WTC11 (cell line): ENCODE measurements at regions not wholly inside any gene's neighbourhood (a gene's known extent, or its start where the extent isn't known, plus 50 kb on each side); places are given as distances from the start of the nearest gene placed in this dataset.

Experiments used
- ATAC-seq: fragments of 200-7000 bp; cut with Tn5 transposase; 2 replicates; pipeline ENCODE4 v1.10.0; 2021; ENCODE audit warnings: mild to moderate bottlenecking, moderate library complexity
- CTCF ChIA-PET: fragments of 300-600 bp; sonication (Branson Sonifier 250); formaldehyde crosslinking; loops from one replicate; lab custom pipeline; 2021; ENCODE audit warnings: antibody characterized with exemption; lab: Charles Lee
- POLR2A ChIA-PET: fragments of 350-600 bp; sonication (Branson Sonifier 250); formaldehyde crosslinking; loops from one replicate; lab custom pipeline; 2021; ENCODE audit warnings: antibody characterized with exemption; lab: Charles Lee
- DNase-seq: peaks from one replicate; pipeline ENCODE4 v3.0.0; 2021; ENCODE audit warnings: low spot score
- H3K27ac Mint-ChIP-seq: 2 replicates; pipeline ENCODE4 v1.8.0; 2021; ENCODE audit warnings: mixed read lengths
- H3K27me3 Mint-ChIP-seq: 2 replicates; pipeline ENCODE4 v1.8.0; 2021; ENCODE audit warnings: low read depth, mild to moderate bottlenecking, moderate library complexity, mixed read lengths
- H3K36me3 Mint-ChIP-seq: 2 replicates; pipeline ENCODE4 v1.8.0; 2021; ENCODE audit warnings: mixed read lengths
- H3K4me1 Mint-ChIP-seq: 2 replicates; pipeline ENCODE4 v1.8.0; 2022; ENCODE audit warnings: mixed read lengths
- H3K4me3 Mint-ChIP-seq: 2 replicates; pipeline ENCODE4 v1.8.0; 2021; ENCODE audit warnings: mild to moderate bottlenecking, moderate library complexity, mixed read lengths
- H3K9me3 Mint-ChIP-seq: 2 replicates; pipeline ENCODE4 v1.8.0; 2021; ENCODE audit warnings: mixed read lengths
- ATF3 ChIP-seq: sonication (generic); formaldehyde crosslinking; conservative IDR thresholded peaks from 2 replicates; pipeline ENCODE4 v1.8.1; 2022; ENCODE audit warnings: mild to moderate bottlenecking, missing genetic modification reagents
- CDX4 ChIP-seq: fragments of 250-450 bp; sonication (Bioruptor Pico); IDR thresholded peaks from 2 replicates; pipeline ENCODE4 v1.9.0; 2021; ENCODE audit warnings: moderate library complexity, mild to moderate bottlenecking, inconsistent platforms, borderline replicate concordance
- FOXP1 ChIP-seq: sonication (generic); formaldehyde crosslinking; IDR thresholded peaks from 2 replicates; pipeline ENCODE4 v1.8.0; 2022; ENCODE audit warnings: missing genetic modification reagents, mild to moderate bottlenecking, moderate library complexity, borderline replicate concordance
- NFE2L1 ChIP-seq: sonication (generic); formaldehyde crosslinking; IDR thresholded peaks from 2 replicates; pipeline ENCODE4 v1.8.1; 2023; ENCODE audit warnings: missing genetic modification reagents
- NR2C2 ChIP-seq: sonication (generic); formaldehyde crosslinking; IDR thresholded peaks from 2 replicates; pipeline ENCODE4 v1.8.0; 2022; ENCODE audit warnings: mild to moderate bottlenecking, missing genetic modification reagents
- TEAD4 ChIP-seq: sonication (generic); formaldehyde crosslinking; IDR thresholded peaks from 2 replicates; pipeline ENCODE4 v1.8.0; 2022; ENCODE audit warnings: mild to moderate bottlenecking, missing genetic modification reagents
- ZBTB21 ChIP-seq: sonication (generic); formaldehyde crosslinking; IDR thresholded peaks from 2 replicates; pipeline ENCODE4 v1.8.1; 2023; ENCODE audit warnings: mild to moderate bottlenecking, missing genetic modification reagents, borderline replicate concordance
- ZNF281 ChIP-seq: sonication (generic); formaldehyde crosslinking; IDR thresholded peaks from 2 replicates; pipeline ENCODE4 v1.8.0; 2023; ENCODE audit warnings: mild to moderate bottlenecking, missing genetic modification reagents
- ZNF317 ChIP-seq: sonication (generic); formaldehyde crosslinking; IDR thresholded peaks from 2 replicates; pipeline ENCODE4 v1.8.1; 2023; ENCODE audit warnings: low read depth, mild to moderate bottlenecking, moderate library complexity, missing genetic modification reagents, borderline replicate concordance
- ZNF416 ChIP-seq: fragments of 250-450 bp; sonication (Bioruptor Pico); IDR thresholded peaks from 2 replicates; pipeline ENCODE4 v1.9.0; 2021; ENCODE audit warnings: mild to moderate bottlenecking, inconsistent platforms
- ZNF532 ChIP-seq: fragments of 250-450 bp; sonication (Bioruptor Pico); IDR thresholded peaks from 2 replicates; pipeline ENCODE4 v1.9.0; 2021; ENCODE audit warnings: mild to moderate bottlenecking, borderline replicate concordance
- ZNF671 ChIP-seq: fragments of 250-450 bp; sonication (Bioruptor Pico); IDR thresholded peaks from 2 replicates; pipeline ENCODE4 v1.8.0; 2021; ENCODE audit warnings: mild to moderate bottlenecking
- TF ChIP-seq, protein P1 (sequence below): sonication (generic); formaldehyde crosslinking; IDR thresholded peaks from 2 replicates; pipeline ENCODE4 v1.8.0; 2023; ENCODE audit warnings: missing genetic modification reagents, mild to moderate bottlenecking, borderline replicate concordance
- TF ChIP-seq, protein P2 (sequence below): sonication (generic); formaldehyde crosslinking; IDR thresholded peaks from 2 replicates; pipeline ENCODE4 v1.8.1; 2022; ENCODE audit warnings: low read depth, mild to moderate bottlenecking, moderate library complexity, missing genetic modification reagents, borderline replicate concordance
- TF ChIP-seq, protein P3 (sequence below): sonication (generic); formaldehyde crosslinking; IDR thresholded peaks from 2 replicates; pipeline ENCODE4 v1.8.1; 2022; ENCODE audit warnings: mild to moderate bottlenecking, missing genetic modification reagents, moderate library complexity, borderline replicate concordance

DNA sequence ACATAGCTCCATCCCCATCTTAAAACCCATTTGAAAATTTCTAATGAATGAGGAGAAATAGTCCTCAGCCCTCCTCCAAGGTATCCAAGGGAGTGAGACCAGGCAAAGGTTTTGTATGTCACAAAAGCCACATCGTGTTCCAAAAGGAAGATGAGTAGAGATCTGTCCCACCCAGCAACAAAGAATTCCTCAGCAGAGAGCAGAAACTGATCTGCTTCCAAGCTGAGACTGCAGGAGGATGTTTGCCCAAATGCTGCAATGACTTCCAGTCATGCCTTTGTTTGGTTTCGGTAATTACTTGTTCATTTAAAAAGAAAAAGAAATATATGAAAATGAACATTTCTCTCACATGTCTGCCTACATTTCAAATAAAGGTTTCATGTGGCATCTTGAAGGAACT lies 186.9 kb downstream of the SETD4 start:
- Mint-ChIP-seq H3K27ac (no peak overlapping the region), H3K4me3 (no peak overlapping the region), H3K4me1 (no peaks in the 10 kb centered on the region), H3K27me3 (no peaks in the 10 kb centered on the region; the same call in 1 of the 2 replicates), H3K36me3 (no peaks in the 10 kb centered on the region), H3K9me3 (peaks cover 15% of the 10 kb centered on the region)
- CTCF ChIA-PET, result interaction anchor here (1.1 kb wide), 2 partner anchors 33 to 60 kb away, joined by 3 read pairs; no protein-coding TSS in a partner anchor
- POLR2A ChIA-PET, result no interaction called here
- ATAC-seq (no peak), DNase-seq (no peak)
- TF ChIP-seq, protein P1, sequence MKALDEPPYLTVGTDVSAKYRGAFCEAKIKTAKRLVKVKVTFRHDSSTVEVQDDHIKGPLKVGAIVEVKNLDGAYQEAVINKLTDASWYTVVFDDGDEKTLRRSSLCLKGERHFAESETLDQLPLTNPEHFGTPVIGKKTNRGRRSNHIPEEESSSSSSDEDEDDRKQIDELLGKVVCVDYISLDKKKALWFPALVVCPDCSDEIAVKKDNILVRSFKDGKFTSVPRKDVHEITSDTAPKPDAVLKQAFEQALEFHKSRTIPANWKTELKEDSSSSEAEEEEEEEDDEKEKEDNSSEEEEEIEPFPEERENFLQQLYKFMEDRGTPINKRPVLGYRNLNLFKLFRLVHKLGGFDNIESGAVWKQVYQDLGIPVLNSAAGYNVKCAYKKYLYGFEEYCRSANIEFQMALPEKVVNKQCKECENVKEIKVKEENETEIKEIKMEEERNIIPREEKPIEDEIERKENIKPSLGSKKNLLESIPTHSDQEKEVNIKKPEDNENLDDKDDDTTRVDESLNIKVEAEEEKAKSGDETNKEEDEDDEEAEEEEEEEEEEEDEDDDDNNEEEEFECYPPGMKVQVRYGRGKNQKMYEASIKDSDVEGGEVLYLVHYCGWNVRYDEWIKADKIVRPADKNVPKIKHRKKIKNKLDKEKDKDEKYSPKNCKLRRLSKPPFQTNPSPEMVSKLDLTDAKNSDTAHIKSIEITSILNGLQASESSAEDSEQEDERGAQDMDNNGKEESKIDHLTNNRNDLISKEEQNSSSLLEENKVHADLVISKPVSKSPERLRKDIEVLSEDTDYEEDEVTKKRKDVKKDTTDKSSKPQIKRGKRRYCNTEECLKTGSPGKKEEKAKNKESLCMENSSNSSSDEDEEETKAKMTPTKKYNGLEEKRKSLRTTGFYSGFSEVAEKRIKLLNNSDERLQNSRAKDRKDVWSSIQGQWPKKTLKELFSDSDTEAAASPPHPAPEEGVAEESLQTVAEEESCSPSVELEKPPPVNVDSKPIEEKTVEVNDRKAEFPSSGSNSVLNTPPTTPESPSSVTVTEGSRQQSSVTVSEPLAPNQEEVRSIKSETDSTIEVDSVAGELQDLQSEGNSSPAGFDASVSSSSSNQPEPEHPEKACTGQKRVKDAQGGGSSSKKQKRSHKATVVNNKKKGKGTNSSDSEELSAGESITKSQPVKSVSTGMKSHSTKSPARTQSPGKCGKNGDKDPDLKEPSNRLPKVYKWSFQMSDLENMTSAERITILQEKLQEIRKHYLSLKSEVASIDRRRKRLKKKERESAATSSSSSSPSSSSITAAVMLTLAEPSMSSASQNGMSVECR (CRISPR knock-in tag), result no peak
- TF ChIP-seq ZBTB21 (CRISPR knock-in tag) (no peak), ZNF671 (CRISPR knock-in tag) (no peak), ZNF416 (CRISPR knock-in tag) (no peak), NR2C2 (CRISPR knock-in tag) (no peak), TEAD4 (no peak), NFE2L1 (CRISPR knock-in tag) (no peak), CDX4 (CRISPR knock-in tag) (no peak)
- TF ChIP-seq, protein P2, sequence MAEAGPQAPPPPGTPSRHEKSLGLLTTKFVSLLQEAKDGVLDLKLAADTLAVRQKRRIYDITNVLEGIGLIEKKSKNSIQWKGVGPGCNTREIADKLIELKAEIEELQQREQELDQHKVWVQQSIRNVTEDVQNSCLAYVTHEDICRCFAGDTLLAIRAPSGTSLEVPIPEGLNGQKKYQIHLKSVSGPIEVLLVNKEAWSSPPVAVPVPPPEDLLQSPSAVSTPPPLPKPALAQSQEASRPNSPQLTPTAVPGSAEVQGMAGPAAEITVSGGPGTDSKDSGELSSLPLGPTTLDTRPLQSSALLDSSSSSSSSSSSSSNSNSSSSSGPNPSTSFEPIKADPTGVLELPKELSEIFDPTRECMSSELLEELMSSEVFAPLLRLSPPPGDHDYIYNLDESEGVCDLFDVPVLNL (CRISPR knock-in tag), result no peak
- TF ChIP-seq, protein P3, sequence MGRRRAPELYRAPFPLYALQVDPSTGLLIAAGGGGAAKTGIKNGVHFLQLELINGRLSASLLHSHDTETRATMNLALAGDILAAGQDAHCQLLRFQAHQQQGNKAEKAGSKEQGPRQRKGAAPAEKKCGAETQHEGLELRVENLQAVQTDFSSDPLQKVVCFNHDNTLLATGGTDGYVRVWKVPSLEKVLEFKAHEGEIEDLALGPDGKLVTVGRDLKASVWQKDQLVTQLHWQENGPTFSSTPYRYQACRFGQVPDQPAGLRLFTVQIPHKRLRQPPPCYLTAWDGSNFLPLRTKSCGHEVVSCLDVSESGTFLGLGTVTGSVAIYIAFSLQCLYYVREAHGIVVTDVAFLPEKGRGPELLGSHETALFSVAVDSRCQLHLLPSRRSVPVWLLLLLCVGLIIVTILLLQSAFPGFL, result no peak

- Mint-ChIP-seq H3K36me3 (no peaks in the 10 kb centered on the region), H3K27me3 (no peaks in the 10 kb centered on the region; the same call in 1 of the 2 replicates), H3K4me3 (no peak overlapping the region), H3K27ac (no peak overlapping the region), H3K4me1 (no peaks in the 10 kb centered on the region), H3K9me3 (peaks cover 15% of the 10 kb centered on the region)
- ChIA-PET CTCF (no interaction called here), POLR2A (no interaction called here)
- DNase-seq, result no peak
- no peak for ATAC-seq
- TF ChIP-seq ATF3, result no peak
- no peak for TF ChIP-seq FOXP1 (CRISPR knock-in tag)
- no peak for TF ChIP-seq ZNF532
- no peak for TF ChIP-seq ZNF281
- no peak for TF ChIP-seq ZNF317
Measured at GRCh38 chr21:35871906-35872305, 188.4 kb downstream of the SETD4 start.
